Transverse colon (tissue), 4 donors: ENCODE measurements at regions not wholly inside any gene's neighbourhood (a gene's known extent, or its start where the extent isn't known, plus 50 kb on each side); places are given as distances from the start of the nearest gene placed in this dataset.

Source experiments
- DNase-seq: peaks from one replicate; pipeline ENCODE4 v3.0.0-alpha.2; 2019
- H3K27ac ChIP-seq, 4 donors: fragments of 200-600 bp; sonication (generic); 2 replicates each; pipeline ENCODE4 v1.5.1; 2016 to 2018; ENCODE audit warnings: inconsistent platforms in 4 of 4
- H3K27me3 ChIP-seq: fragments of 200-600 bp; sonication (generic); 2 replicates; pipeline ENCODE4 v1.5.1; 2017; ENCODE audit warnings: inconsistent platforms
- H3K36me3 ChIP-seq, 4 donors: fragments of 200-600 bp; sonication (generic); 2 replicates each; pipeline ENCODE4 v1.5.1; 2017 to 2019; ENCODE audit warnings: inconsistent platforms in 4 of 4
- H3K4me1 ChIP-seq, 4 donors: fragments of 200-600 bp; sonication (generic); 2 replicates each; pipeline ENCODE4 v1.5.1; 2017 to 2020; ENCODE audit warnings: inconsistent platforms in 4 of 4
- H3K4me3 ChIP-seq, 4 donors: fragments of 200-600 bp; sonication (generic); 1 replicate in 1 of 4; 2 replicates in 3 of 4; pipeline versions ENCODE4 v1.5.1 to v1.6.1; 2017 to 2019; ENCODE audit warnings: inconsistent platforms in 4 of 4
- H3K9me3 ChIP-seq, 2 donors: fragments of 200-600 bp; sonication (generic); 2 replicates each; pipeline ENCODE4 v1.5.1; 2017 to 2019; ENCODE audit warnings: inconsistent platforms in 2 of 2
- CTCF ChIP-seq, 5 experiments: fragments of 200-600 bp in 3 of 5; fragments of 450-650 bp in 2 of 5; sonication (generic) in 3 of 5; IDR thresholded peaks; 1 replicate in 2 of 5; 2 replicates in 3 of 5; pipeline ENCODE4 v1.5.1; 2016 to 2017; ENCODE audit warnings: antibody characterized with exemption in 5 of 5, inconsistent platforms in 3 of 5, mild to moderate bottlenecking in 2 of 5, moderate library complexity in 1 of 5
- EP300 ChIP-seq: sonication (generic); formaldehyde crosslinking; IDR thresholded peaks from one replicate; pipeline ENCODE4 v1.6.1; 2017; ENCODE audit warnings: antibody characterized with exemption, low read depth
- POLR2A ChIP-seq: fragments of 450-650 bp; IDR thresholded peaks from one replicate; pipeline ENCODE4 v1.6.1; 2016; ENCODE audit warnings: antibody characterized with exemption, mild to moderate bottlenecking, moderate library complexity
- POLR2AphosphoS5 ChIP-seq, 3 donors: sonication (generic); formaldehyde crosslinking; IDR thresholded peaks; one replicate each; pipeline ENCODE4 v1.6.1; 2016; ENCODE audit warnings: antibody characterized with exemption in 3 of 3
- WGBS, 2 donors: methylation state at CpG; one replicate each; pipeline ENCODE4 v1.1.5; 2018; ENCODE audit warnings: low coverage in 1 of 2; 5-methylcytosine and 5-hydroxymethylcytosine counted together
- in situ Hi-C, 4 donors: fragments of 200-750 bp; cut with MboI; loops; one replicate each; pipeline versions ENCODE4 v1.15.0 to v1.15.1; 2017; ENCODE audit warnings: low sequenced_read_pairs in 3 of 4, low pct_ligation_motif_present in 1 of 4, low pct_unique_long_range_greater_than_20kb in 1 of 4
- intact Hi-C: fragments of 100-400 bp; cut with DNase I; formaldehyde crosslinking; loops from one replicate; pipeline ENCODE4 v1.15.1; 2023; ENCODE audit warnings: low total_unique reads

DNA sequence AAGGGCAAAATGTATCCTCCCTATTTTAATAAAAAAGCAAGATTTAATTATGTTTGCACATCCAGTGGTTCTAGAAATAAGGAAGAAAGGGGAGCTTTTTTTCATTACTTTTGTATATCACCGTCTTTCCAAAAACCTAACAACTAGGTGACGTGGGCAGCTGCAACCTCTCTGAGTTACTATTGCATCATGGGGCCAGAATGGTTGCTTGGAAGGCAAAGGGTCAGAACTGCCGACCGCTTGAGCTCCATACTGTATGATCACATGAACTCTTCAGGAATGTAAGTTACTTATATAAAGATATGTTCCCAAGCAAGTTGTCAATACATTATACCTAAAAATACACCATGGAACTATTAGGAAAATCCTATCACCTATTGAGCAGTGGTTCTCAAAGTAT is 85.6 kb upstream of the HIVEP3 start:
- intact Hi-C loops (no loop called here), in situ Hi-C loops (no loop called here)
- 90 to 96% methylated on average over 2 to 4 of the region's 4 CpGs for WGBS, 2 donors
- Histone ChIP-seq H3K4me1 (no peaks in the 10 kb centered on the region), H3K4me3 (no peak overlapping the region), H3K9me3 (no peaks in the 10 kb centered on the region), H3K27ac (no peak overlapping the region), H3K36me3 (no peaks in the 10 kb centered on the region), H3K27me3 (no peaks in the 10 kb centered on the region)
- TF ChIP-seq POLR2A (no peak), CTCF (IDR thresholded peaks at IDR 0.05) (no peak), POLR2AphosphoS5 (IDR thresholded peaks at IDR 0.05) (no peak), EP300 (no peak)
- no peak for DNase-seq

- peak; percentile 33 for DNase-seq
- Histone ChIP-seq H3K27me3 (no peaks in the 10 kb centered on the region), H3K27ac (no peak overlapping the region), H3K4me3 (no peak overlapping the region), H3K4me1 (no peaks in the 10 kb centered on the region), H3K36me3 (no peaks in the 10 kb centered on the region), H3K9me3 (no peaks in the 10 kb centered on the region)
- intact Hi-C loops (no loop called here), in situ Hi-C loops (no loop called here)
- WGBS, 2 donors = 48 to 74% methylated on average over 2 to 5 of the region's 5 CpGs
- no peak for TF ChIP-seq POLR2AphosphoS5 (IDR thresholded peaks at IDR 0.05)
- TF ChIP-seq CTCF (IDR thresholded peaks at IDR 0.05) = no peak
Observed at GRCh38 chr1:42003433-42003832, 84.7 kb upstream of the HIVEP3 start.

- H3K36me3 ChIP-seq = no peaks in the 10 kb centered on the region
- intact Hi-C loops = no loop called here
- no peak overlapping the region for H3K4me3 ChIP-seq
- in situ Hi-C loops = no loop called here
- no peaks in the 10 kb centered on the region for H3K27me3 ChIP-seq
- no peaks in the 10 kb centered on the region for H3K4me1 ChIP-seq
- TF ChIP-seq EP300 (no peak), POLR2AphosphoS5 (IDR thresholded peaks at IDR 0.05) (no peak), POLR2A (no peak), CTCF (IDR thresholded peaks at IDR 0.05) (no peak)
- 74% methylated on average over 4 of the region's 4 CpGs; no CpG with 5 or more reads in 1 of the 2 donors for WGBS, 2 donors
- H3K27ac ChIP-seq = no peak overlapping the region
- H3K9me3 ChIP-seq = no peaks in the 10 kb centered on the region
- no peak for DNase-seq
Observed at GRCh38 chr1:42002220-42002619, 83.5 kb upstream of the HIVEP3 start.

DNA sequence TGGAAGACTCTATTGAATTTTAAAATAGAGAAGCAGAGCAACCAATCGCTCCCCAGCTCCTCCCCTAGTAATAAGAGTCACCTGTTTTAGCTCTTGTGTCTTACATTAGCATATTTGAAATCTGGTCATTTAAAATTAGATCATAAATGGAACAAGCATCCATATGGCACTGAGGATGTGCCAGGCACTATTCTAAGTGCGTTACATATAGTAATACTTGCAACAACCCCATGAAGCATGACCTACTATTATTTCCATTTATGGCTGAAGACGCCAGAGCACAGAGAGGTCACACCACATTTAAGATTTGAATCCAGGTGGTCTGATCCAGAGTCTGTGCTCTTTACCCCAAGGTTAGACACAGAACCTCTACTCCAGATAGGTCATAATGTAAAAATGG is 82.0 kb upstream of the HIVEP3 start:
- H3K36me3 ChIP-seq = no peaks in the 10 kb centered on the region
- H3K27me3 ChIP-seq = no peaks in the 10 kb centered on the region
- TF ChIP-seq POLR2A = no peak
- TF ChIP-seq POLR2AphosphoS5 (IDR thresholded peaks at IDR 0.05) = no peak
- TF ChIP-seq EP300 = no peak
- DNase-seq = no peak
- no peak overlapping the region for H3K27ac ChIP-seq
- WGBS, 2 donors = 74 to 100% methylated on average over 1 to 3 of the region's 3 CpGs
- no peak overlapping the region for H3K4me3 ChIP-seq
- no peaks in the 10 kb centered on the region for H3K4me1 ChIP-seq
- intact Hi-C loops (no loop called here), in situ Hi-C loops (no loop called here)
- H3K9me3 ChIP-seq = no peaks in the 10 kb centered on the region

- in situ Hi-C loops (no loop called here), intact Hi-C loops (no loop called here)
- H3K9me3 ChIP-seq = no peaks in the 10 kb centered on the region
- no peaks in the 10 kb centered on the region for H3K4me1 ChIP-seq
- TF ChIP-seq POLR2A (no peak), CTCF (IDR thresholded peaks at IDR 0.05) (no peak), POLR2AphosphoS5 (IDR thresholded peaks at IDR 0.05) (no peak), EP300 (no peak)
- H3K27me3 ChIP-seq = no peaks in the 10 kb centered on the region
- H3K27ac ChIP-seq = no peak overlapping the region
- DNase-seq = no peak
- H3K36me3 ChIP-seq = no peaks in the 10 kb centered on the region
- H3K4me3 ChIP-seq = no peak overlapping the region
Observed at GRCh38 chr1:41999884-42000283, 81.2 kb upstream of the HIVEP3 start.
